ENCODE measurements at regions not wholly inside any gene's neighbourhood (a gene's known extent, or its start where the extent isn't known, plus 50 kb on each side); places are given as distances from the start of the nearest gene placed in this dataset.

DNA sequence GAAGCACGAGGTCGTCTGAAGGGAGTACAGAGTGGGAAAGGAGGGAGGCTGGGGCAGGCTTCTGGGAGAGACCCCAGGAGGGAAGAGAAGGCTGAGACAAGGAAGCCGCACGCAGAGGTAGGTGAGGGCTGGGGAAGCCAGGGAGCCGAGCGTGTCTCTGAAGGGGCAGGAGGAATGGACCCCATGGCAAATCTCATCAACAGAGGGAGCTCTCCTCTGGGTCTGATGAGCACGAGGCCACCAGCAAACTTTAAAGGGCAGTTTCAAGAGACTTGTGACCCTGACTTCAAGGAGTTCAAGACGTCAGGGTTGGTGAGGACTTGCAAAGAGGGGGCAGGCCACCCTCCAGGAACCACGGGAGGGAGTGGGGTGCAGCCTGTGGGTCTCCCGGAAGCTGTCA lies 326.2 kb upstream of the IRX2 start:
- H3K27me3 Mint-ChIP-seq, result no peaks in the 10 kb centered on the region
- intact Hi-C loops (cut with micrococcal nuclease), result no loop called here
- DNase-seq, result no peak
- H3K4me1 Mint-ChIP-seq, result no peaks in the 10 kb centered on the region
- CTCF ChIA-PET, result no interaction called here
- H3K27ac Mint-ChIP-seq, result no peak overlapping the region
- H3K4me3 Mint-ChIP-seq, result no peak overlapping the region
- no peak for ATAC-seq (ENCODE audit: low read depth)
- peaks cover 12% of the 10 kb centered on the region for H3K9me3 Mint-ChIP-seq
- no peaks in the 10 kb centered on the region for H3K36me3 Mint-ChIP-seq (ENCODE audit: low read depth)
- POLR2A ChIA-PET, result no interaction called here
- no peak for TF ChIP-seq CTCF (IDR thresholded peaks at IDR 0.05)

DNA sequence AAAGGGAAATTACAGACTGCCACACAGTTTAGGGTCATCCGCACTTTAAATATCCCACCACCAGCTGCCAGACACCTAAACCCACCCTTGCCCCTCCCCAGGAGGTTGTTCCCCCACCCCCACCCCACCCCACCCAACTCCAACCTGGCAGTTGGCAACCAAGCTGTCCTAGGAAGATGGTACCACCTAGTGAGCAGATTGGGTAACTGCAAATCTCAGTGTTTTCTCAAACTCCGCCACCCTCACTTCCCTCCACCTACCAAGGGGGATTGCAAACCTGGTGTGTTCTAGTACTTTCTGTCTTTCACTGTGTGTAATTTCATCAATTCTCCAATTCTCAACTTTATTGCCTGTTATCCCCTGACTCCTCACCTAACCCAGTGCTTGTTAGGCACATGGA lies 323.8 kb upstream of the IRX2 start:
- Mint-ChIP-seq H3K27ac (no peak overlapping the region), H3K9me3 (peaks cover 20% of the 10 kb centered on the region)
- no peak for ATAC-seq (ENCODE audit: low read depth)

GRCh38 chr5:3068401-3068800 lies 316.9 kb upstream of the IRX2 start:
- intact Hi-C loops (cut with micrococcal nuclease), result no loop called here
- ChIA-PET CTCF (no interaction called here), POLR2A (no interaction called here)
- no peaks in the 10 kb centered on the region for H3K27me3 Mint-ChIP-seq
- no peak for DNase-seq
- no peak overlapping the region for H3K27ac Mint-ChIP-seq
- peaks cover 23% of the 10 kb centered on the region for H3K9me3 Mint-ChIP-seq
- H3K36me3 Mint-ChIP-seq (ENCODE audit: low read depth), result no peaks in the 10 kb centered on the region
- no peak overlapping the region for H3K4me3 Mint-ChIP-seq
- no peak for ATAC-seq (ENCODE audit: low read depth)
- no peak for TF ChIP-seq CTCF (IDR thresholded peaks at IDR 0.05)
- H3K4me1 Mint-ChIP-seq, result no peaks in the 10 kb centered on the region

More for the DNA sequence above, 323.8 kb upstream of the IRX2 start:
- Mint-ChIP-seq H3K36me3 (ENCODE audit: low read depth) (no peaks in the 10 kb centered on the region), H3K27me3 (no peaks in the 10 kb centered on the region), H3K4me3 (no peak overlapping the region), H3K4me1 (no peaks in the 10 kb centered on the region)
- POLR2A ChIA-PET, result no interaction called here
- DNase-seq, result no peak
- no peak for TF ChIP-seq CTCF (IDR thresholded peaks at IDR 0.05)
- intact Hi-C loops (cut with micrococcal nuclease), result no loop called here
- CTCF ChIA-PET, result no interaction called here

GRCh38 chr5:3060283-3060682 lies 308.8 kb upstream of the IRX2 start:
- peaks cover 13% of the 10 kb centered on the region for H3K9me3 Mint-ChIP-seq
- intact Hi-C loops (cut with micrococcal nuclease), result no loop called here
- DNase-seq (no peak), ATAC-seq (ENCODE audit: low read depth) (no peak)
- ChIA-PET CTCF (no interaction called here), POLR2A (no interaction called here)
- H3K27ac Mint-ChIP-seq, result no peak overlapping the region
- H3K27me3 Mint-ChIP-seq, result no peaks in the 10 kb centered on the region
- H3K36me3 Mint-ChIP-seq (ENCODE audit: low read depth), result no peaks in the 10 kb centered on the region
- no peak for TF ChIP-seq CTCF (IDR thresholded peaks at IDR 0.05)
- H3K4me3 Mint-ChIP-seq, result no peak overlapping the region
- H3K4me1 Mint-ChIP-seq, result no peaks in the 10 kb centered on the region

DNA sequence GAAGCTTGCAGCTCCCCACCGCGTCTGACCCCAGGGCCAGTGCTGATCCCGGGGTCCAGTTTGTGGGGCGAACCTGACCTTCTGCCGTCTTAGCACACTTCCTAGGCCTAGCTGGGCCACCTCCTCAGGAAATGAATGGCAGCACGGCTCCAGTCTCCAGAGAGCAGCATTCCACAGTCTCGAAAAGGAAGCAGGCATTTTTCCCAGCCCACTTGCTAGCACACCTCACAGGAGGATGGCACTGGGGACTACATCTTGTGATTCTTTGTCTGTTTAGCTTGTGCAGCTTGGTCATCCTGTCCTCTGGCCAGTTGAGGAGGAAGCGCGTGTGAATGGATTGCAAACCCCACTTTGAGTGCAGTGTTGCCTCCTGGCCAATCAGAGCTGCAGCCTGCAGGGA lies 308.0 kb upstream of the IRX2 start:
- CTCF ChIA-PET, result no interaction called here
- no peak for ATAC-seq (ENCODE audit: low read depth)
- no peaks in the 10 kb centered on the region for H3K36me3 Mint-ChIP-seq (ENCODE audit: low read depth)
- H3K4me3 Mint-ChIP-seq, result no peak overlapping the region
- DNase-seq, result no peak
- no peaks in the 10 kb centered on the region for H3K4me1 Mint-ChIP-seq
- peaks cover 13% of the 10 kb centered on the region for H3K9me3 Mint-ChIP-seq
- no peaks in the 10 kb centered on the region for H3K27me3 Mint-ChIP-seq
- POLR2A ChIA-PET, result no interaction called here
- intact Hi-C loops (cut with micrococcal nuclease), result no loop called here
- no peak overlapping the region for H3K27ac Mint-ChIP-seq
- TF ChIP-seq CTCF (IDR thresholded peaks at IDR 0.05), result no peak

All from activated B cell treated with CpG ODN at 0.5 μM for 24 hours (primary cell).